HG03571 (cell line): ENCODE measurements at regions not wholly inside any gene's neighbourhood (a gene's known extent, or its start where the extent isn't known, plus 50 kb on each side); places are given as distances from the start of the nearest gene placed in this dataset.
"Not testable (repeated sequence)": the region's sequence is repeated elsewhere in the genome, so short reads cannot be mapped to it uniquely, and the experiment has no call there.

ENCODE experiments used
- ATAC-seq: cut with Tn5 transposase; IDR thresholded peaks from one replicate; pipeline ENCODE4 v1.9.1; 2021; ENCODE audit not compliant: unreplicated experiment

- ATAC-seq, result no peak
Observed at GRCh38 chr5:120083851-120084542, 380.1 kb upstream of the PRR16 start.

GRCh38 chr5:120084543-120084870, 379.6 kb upstream of the PRR16 start:
- no peak for ATAC-seq

GRCh38 chr5:120086081-120086480, 378.0 kb upstream of the PRR16 start:
- no peak for ATAC-seq

GRCh38 chr5:120088412-120088811, 375.7 kb upstream of the PRR16 start:
- no peak for ATAC-seq

GRCh38 chr5:120088836-120089235, 375.3 kb upstream of the PRR16 start:
- ATAC-seq, result no peak

- ATAC-seq, result no peak
Observed at GRCh38 chr5:120091376-120091948, 372.6 kb upstream of the PRR16 start.

- no peak for ATAC-seq
Observed at GRCh38 chr5:120092649-120093048, 371.5 kb upstream of the PRR16 start.

- no peak for ATAC-seq
Observed at GRCh38 chr5:120093178-120093577, 370.9 kb upstream of the PRR16 start.

GRCh38 chr5:120096413-120096812, 367.7 kb upstream of the PRR16 start:
- no peak for ATAC-seq

GRCh38 chr5:120098426-120098825, 365.7 kb upstream of the PRR16 start:
- no peak for ATAC-seq

GRCh38 chr5:120098902-120099535, 365.1 kb upstream of the PRR16 start:
- no peak for ATAC-seq

- ATAC-seq, result no peak
Observed at GRCh38 chr5:120101771-120102170, 362.3 kb upstream of the PRR16 start.

GRCh38 chr5:120103495-120103894, 360.6 kb upstream of the PRR16 start:
- ATAC-seq, result no peak

GRCh38 chr5:120106912-120107525, 357.1 kb upstream of the PRR16 start:
- no peak for ATAC-seq

- no peak for ATAC-seq
Observed at GRCh38 chr5:120108586-120109248, 355.4 kb upstream of the PRR16 start.

GRCh38 chr5:120122703-120123102, 341.4 kb upstream of the PRR16 start:
- ATAC-seq, result no peak

- no peak for ATAC-seq
Observed at GRCh38 chr5:120124031-120124430, 340.1 kb upstream of the PRR16 start.

- no peak for ATAC-seq
Observed at GRCh38 chr5:120124961-120125360, 339.1 kb upstream of the PRR16 start.

GRCh38 chr5:120132347-120132746, 331.8 kb upstream of the PRR16 start:
- not testable (repeated sequence) for ATAC-seq

GRCh38 chr5:120134944-120135343, 329.2 kb upstream of the PRR16 start:
- ATAC-seq, result no peak

GRCh38 chr5:120137582-120137981, 326.5 kb upstream of the PRR16 start:
- no peak for ATAC-seq

GRCh38 chr5:120139039-120139438, 325.1 kb upstream of the PRR16 start:
- no peak for ATAC-seq
